ENCODE measurements at regions not wholly inside any gene's neighbourhood (a gene's known extent, or its start where the extent isn't known, plus 50 kb on each side); places are given as distances from the start of the nearest gene placed in this dataset.

GRCh38 chr4:188992706-188993105 lies 853.5 kb downstream of the TRIML1 start:
- no peaks in the 10 kb centered on the region for H3K36me3 ChIP-seq (ENCODE audit: control insufficient read depth in 2 of 2, insufficient read depth in 1 of 2, low read length in 2 of 2)
- TF ChIP-seq ZFP37 (tag by site-specific recombination; IDR thresholded peaks at IDR 0.05) (no peak), MZF1 (tag by site-specific recombination; IDR thresholded peaks at IDR 0.05; ENCODE audit: borderline replicate concordance) (no peak), KLF1 (tag by site-specific recombination; IDR thresholded peaks at IDR 0.05) (no peak), KLF8 (tag by site-specific recombination; IDR thresholded peaks at IDR 0.05) (no peak), ZNF792 (tag by site-specific recombination; IDR thresholded peaks at IDR 0.05) (no peak)
- TF ChIP-seq, protein P1, sequence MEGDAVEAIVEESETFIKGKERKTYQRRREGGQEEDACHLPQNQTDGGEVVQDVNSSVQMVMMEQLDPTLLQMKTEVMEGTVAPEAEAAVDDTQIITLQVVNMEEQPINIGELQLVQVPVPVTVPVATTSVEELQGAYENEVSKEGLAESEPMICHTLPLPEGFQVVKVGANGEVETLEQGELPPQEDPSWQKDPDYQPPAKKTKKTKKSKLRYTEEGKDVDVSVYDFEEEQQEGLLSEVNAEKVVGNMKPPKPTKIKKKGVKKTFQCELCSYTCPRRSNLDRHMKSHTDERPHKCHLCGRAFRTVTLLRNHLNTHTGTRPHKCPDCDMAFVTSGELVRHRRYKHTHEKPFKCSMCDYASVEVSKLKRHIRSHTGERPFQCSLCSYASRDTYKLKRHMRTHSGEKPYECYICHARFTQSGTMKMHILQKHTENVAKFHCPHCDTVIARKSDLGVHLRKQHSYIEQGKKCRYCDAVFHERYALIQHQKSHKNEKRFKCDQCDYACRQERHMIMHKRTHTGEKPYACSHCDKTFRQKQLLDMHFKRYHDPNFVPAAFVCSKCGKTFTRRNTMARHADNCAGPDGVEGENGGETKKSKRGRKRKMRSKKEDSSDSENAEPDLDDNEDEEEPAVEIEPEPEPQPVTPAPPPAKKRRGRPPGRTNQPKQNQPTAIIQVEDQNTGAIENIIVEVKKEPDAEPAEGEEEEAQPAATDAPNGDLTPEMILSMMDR (tag by site-specific recombination; IDR thresholded peaks at IDR 0.05) = no peak
- no peak overlapping the region for H3K27ac ChIP-seq (ENCODE audit: extremely low read depth, low read depth, low read length)
- no peaks in the 10 kb centered on the region for H3K4me1 ChIP-seq (ENCODE audit: control insufficient read depth, insufficient read depth, low read length)
- no peak overlapping the region for H3K4me3 ChIP-seq (ENCODE audit: low read depth, low read length)
- CTCF ChIA-PET = no interaction called here
- H3K9me3 ChIP-seq (ENCODE audit: control insufficient read depth, insufficient read depth, low read depth, low read length) = no peaks in the 10 kb centered on the region
- POLR2A ChIA-PET = no interaction called here

DNA sequence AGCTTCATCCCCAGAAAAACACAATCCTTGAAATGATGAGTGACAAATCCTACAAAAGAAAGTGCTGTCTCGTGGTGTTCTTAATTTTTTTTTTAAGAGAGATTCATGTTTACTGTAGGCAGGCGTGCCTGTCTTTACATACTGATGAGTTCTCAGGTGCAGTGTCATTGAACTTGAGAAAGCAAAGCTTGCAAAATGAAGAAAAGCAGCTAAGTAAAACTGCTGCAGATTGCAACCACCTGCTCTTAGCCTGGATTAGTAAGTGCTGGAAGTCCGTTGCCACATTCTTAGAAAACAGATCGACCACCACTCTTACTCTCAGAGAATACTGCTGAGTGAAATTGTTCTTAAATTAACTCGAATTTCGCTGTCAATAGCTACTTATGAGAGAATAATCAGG lies 854.6 kb downstream of the TRIML1 start:
- TF ChIP-seq ZNF792 (tag by site-specific recombination; IDR thresholded peaks at IDR 0.05) (no peak), ZNF549 (tag by site-specific recombination; IDR thresholded peaks at IDR 0.05) (no peak), ZNF146 (tag by site-specific recombination; IDR thresholded peaks at IDR 0.05) (no peak), ZNF324 (tag by site-specific recombination; IDR thresholded peaks at IDR 0.05) (no peak), ZBTB17 (tag by site-specific recombination; IDR thresholded peaks at IDR 0.05) (no peak)
- Histone ChIP-seq H3K9me3 (ENCODE audit: control insufficient read depth, insufficient read depth, low read depth, low read length) (no peaks in the 10 kb centered on the region), H3K27ac (ENCODE audit: extremely low read depth, low read depth, low read length) (no peak overlapping the region), H3K4me3 (ENCODE audit: low read depth, low read length) (no peak overlapping the region), H3K36me3 (ENCODE audit: control insufficient read depth in 2 of 2, insufficient read depth in 1 of 2, low read length in 2 of 2) (no peaks in the 10 kb centered on the region), H3K4me1 (ENCODE audit: control insufficient read depth, insufficient read depth, low read length) (no peaks in the 10 kb centered on the region)
- CTCF ChIA-PET = interaction anchor here (0.6 kb wide), 1 partner anchor 390 kb away, joined by 3 read pairs; no protein-coding TSS in a partner anchor
- POLR2A ChIA-PET = no interaction called here

- H3K9me3 ChIP-seq (ENCODE audit: control insufficient read depth, insufficient read depth, low read depth, low read length) = no peaks in the 10 kb centered on the region
- H3K36me3 ChIP-seq (ENCODE audit: control insufficient read depth in 2 of 2, insufficient read depth in 1 of 2, low read length in 2 of 2) = no peaks in the 10 kb centered on the region
- TF ChIP-seq ZNF548 (tag by site-specific recombination; IDR thresholded peaks at IDR 0.05) (no peak), ZNF24 (tag by site-specific recombination; IDR thresholded peaks at IDR 0.05) (no peak), WT1 (tag by site-specific recombination; IDR thresholded peaks at IDR 0.05) (no peak), ZNF48 (tag by site-specific recombination; IDR thresholded peaks at IDR 0.05) (no peak), ZSCAN4 (tag by site-specific recombination; IDR thresholded peaks at IDR 0.05) (no peak)
- TF ChIP-seq, protein P2, sequence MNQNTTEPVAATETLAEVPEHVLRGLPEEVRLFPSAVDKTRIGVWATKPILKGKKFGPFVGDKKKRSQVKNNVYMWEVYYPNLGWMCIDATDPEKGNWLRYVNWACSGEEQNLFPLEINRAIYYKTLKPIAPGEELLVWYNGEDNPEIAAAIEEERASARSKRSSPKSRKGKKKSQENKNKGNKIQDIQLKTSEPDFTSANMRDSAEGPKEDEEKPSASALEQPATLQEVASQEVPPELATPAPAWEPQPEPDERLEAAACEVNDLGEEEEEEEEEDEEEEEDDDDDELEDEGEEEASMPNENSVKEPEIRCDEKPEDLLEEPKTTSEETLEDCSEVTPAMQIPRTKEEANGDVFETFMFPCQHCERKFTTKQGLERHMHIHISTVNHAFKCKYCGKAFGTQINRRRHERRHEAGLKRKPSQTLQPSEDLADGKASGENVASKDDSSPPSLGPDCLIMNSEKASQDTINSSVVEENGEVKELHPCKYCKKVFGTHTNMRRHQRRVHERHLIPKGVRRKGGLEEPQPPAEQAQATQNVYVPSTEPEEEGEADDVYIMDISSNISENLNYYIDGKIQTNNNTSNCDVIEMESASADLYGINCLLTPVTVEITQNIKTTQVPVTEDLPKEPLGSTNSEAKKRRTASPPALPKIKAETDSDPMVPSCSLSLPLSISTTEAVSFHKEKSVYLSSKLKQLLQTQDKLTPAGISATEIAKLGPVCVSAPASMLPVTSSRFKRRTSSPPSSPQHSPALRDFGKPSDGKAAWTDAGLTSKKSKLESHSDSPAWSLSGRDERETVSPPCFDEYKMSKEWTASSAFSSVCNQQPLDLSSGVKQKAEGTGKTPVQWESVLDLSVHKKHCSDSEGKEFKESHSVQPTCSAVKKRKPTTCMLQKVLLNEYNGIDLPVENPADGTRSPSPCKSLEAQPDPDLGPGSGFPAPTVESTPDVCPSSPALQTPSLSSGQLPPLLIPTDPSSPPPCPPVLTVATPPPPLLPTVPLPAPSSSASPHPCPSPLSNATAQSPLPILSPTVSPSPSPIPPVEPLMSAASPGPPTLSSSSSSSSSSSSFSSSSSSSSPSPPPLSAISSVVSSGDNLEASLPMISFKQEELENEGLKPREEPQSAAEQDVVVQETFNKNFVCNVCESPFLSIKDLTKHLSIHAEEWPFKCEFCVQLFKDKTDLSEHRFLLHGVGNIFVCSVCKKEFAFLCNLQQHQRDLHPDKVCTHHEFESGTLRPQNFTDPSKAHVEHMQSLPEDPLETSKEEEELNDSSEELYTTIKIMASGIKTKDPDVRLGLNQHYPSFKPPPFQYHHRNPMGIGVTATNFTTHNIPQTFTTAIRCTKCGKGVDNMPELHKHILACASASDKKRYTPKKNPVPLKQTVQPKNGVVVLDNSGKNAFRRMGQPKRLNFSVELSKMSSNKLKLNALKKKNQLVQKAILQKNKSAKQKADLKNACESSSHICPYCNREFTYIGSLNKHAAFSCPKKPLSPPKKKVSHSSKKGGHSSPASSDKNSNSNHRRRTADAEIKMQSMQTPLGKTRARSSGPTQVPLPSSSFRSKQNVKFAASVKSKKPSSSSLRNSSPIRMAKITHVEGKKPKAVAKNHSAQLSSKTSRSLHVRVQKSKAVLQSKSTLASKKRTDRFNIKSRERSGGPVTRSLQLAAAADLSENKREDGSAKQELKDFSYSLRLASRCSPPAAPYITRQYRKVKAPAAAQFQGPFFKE (tag by site-specific recombination; IDR thresholded peaks at IDR 0.05; ENCODE audit: borderline replicate concordance) = no peak
- H3K4me1 ChIP-seq (ENCODE audit: control insufficient read depth, insufficient read depth, low read length) = no peaks in the 10 kb centered on the region
- H3K4me3 ChIP-seq (ENCODE audit: low read depth, low read length) = no peak overlapping the region
- no peak overlapping the region for H3K27ac ChIP-seq (ENCODE audit: extremely low read depth, low read depth, low read length)
- ChIA-PET POLR2A (no interaction called here), CTCF (no interaction called here)
Observed at GRCh38 chr4:189001283-189001970, 862.2 kb downstream of the TRIML1 start.
